ENCODE measurements at regions not wholly inside any gene's neighbourhood (a gene's known extent, or its start where the extent isn't known, plus 50 kb on each side); places are given as distances from the start of the nearest gene placed in this dataset.

- no peaks in the 10 kb centered on the region for H3K9me3 ChIP-seq
- DNase-seq (ENCODE audit: extremely low spot score), result no peak
- H3K27me3 ChIP-seq, result no peaks in the 10 kb centered on the region
- no peaks in the 10 kb centered on the region for H3K36me3 ChIP-seq
- no peaks in the 10 kb centered on the region for H3K4me1 ChIP-seq
- no peak overlapping the region for H3K27ac ChIP-seq (replicated peaks in 1 of 4)
- TF ChIP-seq POLR2AphosphoS5 (IDR thresholded peaks at IDR 0.05) (no peak), POLR2A (IDR thresholded peaks at IDR 0.05; ENCODE audit: low read depth) (no peak), EP300 (IDR thresholded peaks at IDR 0.05) (no peak)
- intact Hi-C loops (cut with DNase I), result no loop called here
- no peak overlapping the region for H3K4me3 ChIP-seq
- WGBS, result 100% methylated on average over 3 of the region's 15 CpGs
These were observed 141.3 kb downstream of the CYB561 start for GRCh38 chr17:63304704-63305261.

GRCh38 chr17:63305857-63306256 lies 140.2 kb downstream of the CYB561 start:
- no peak for DNase-seq (ENCODE audit: extremely low spot score)
- intact Hi-C loops (cut with DNase I), result no loop called here
- no peak overlapping the region for H3K27ac ChIP-seq (replicated peaks in 1 of 4)
- TF ChIP-seq POLR2AphosphoS5 (IDR thresholded peaks at IDR 0.05), result no peak
- no peak for TF ChIP-seq POLR2A (IDR thresholded peaks at IDR 0.05; ENCODE audit: low read depth)
- no peak for TF ChIP-seq EP300 (IDR thresholded peaks at IDR 0.05)
- TF ChIP-seq, protein P1, sequence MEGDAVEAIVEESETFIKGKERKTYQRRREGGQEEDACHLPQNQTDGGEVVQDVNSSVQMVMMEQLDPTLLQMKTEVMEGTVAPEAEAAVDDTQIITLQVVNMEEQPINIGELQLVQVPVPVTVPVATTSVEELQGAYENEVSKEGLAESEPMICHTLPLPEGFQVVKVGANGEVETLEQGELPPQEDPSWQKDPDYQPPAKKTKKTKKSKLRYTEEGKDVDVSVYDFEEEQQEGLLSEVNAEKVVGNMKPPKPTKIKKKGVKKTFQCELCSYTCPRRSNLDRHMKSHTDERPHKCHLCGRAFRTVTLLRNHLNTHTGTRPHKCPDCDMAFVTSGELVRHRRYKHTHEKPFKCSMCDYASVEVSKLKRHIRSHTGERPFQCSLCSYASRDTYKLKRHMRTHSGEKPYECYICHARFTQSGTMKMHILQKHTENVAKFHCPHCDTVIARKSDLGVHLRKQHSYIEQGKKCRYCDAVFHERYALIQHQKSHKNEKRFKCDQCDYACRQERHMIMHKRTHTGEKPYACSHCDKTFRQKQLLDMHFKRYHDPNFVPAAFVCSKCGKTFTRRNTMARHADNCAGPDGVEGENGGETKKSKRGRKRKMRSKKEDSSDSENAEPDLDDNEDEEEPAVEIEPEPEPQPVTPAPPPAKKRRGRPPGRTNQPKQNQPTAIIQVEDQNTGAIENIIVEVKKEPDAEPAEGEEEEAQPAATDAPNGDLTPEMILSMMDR (IDR thresholded peaks at IDR 0.05), result no peak
- no peaks in the 10 kb centered on the region for H3K36me3 ChIP-seq
- no peaks in the 10 kb centered on the region for H3K9me3 ChIP-seq
- 95% methylated on average over 7 of the region's 7 CpGs for WGBS
- no peaks in the 10 kb centered on the region for H3K27me3 ChIP-seq
- H3K4me1 ChIP-seq, result no peaks in the 10 kb centered on the region
- no peak overlapping the region for H3K4me3 ChIP-seq

DNA sequence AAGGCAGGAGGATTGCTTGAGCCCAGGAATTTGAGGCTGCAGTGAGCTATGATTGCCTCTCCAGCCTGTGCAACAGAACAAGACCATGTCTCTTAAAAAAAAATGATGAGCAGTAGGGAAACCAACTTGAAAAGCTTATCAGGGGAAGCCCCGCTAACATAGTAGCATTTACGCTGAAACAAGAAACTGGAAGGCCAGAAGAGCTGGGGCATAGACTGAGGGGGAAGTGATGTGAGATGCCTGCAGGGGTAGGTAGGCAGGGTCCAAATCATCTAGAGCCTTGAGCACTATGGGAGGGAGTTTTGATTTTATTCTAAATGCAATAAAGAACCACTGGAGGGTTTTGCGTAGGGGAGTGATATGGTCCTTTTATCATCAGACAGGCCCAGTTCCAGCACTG lies 139.3 kb downstream of the CYB561 start:
- no peaks in the 10 kb centered on the region for H3K27me3 ChIP-seq
- TF ChIP-seq POLR2A (IDR thresholded peaks at IDR 0.05; ENCODE audit: low read depth) (no peak), EP300 (IDR thresholded peaks at IDR 0.05) (no peak), POLR2AphosphoS5 (IDR thresholded peaks at IDR 0.05) (no peak)
- TF ChIP-seq, protein P1 (IDR thresholded peaks at IDR 0.05), result no peak
- intact Hi-C loops (cut with DNase I), result no loop called here
- H3K4me1 ChIP-seq, result no peaks in the 10 kb centered on the region
- WGBS, result 100% methylated on average over 3 of the region's 3 CpGs
- H3K27ac ChIP-seq (replicated peaks in 1 of 4), result no peak overlapping the region
- H3K4me3 ChIP-seq, result no peak overlapping the region
- H3K9me3 ChIP-seq, result no peaks in the 10 kb centered on the region
- no peaks in the 10 kb centered on the region for H3K36me3 ChIP-seq
- DNase-seq (ENCODE audit: extremely low spot score), result no peak

- intact Hi-C loops (cut with DNase I), result no loop called here
- Histone ChIP-seq H3K27ac (replicated peaks in 1 of 4) (no peak overlapping the region), H3K4me3 (no peak overlapping the region), H3K27me3 (no peaks in the 10 kb centered on the region), H3K9me3 (no peaks in the 10 kb centered on the region), H3K36me3 (no peaks in the 10 kb centered on the region), H3K4me1 (no peaks in the 10 kb centered on the region)
- TF ChIP-seq POLR2A (IDR thresholded peaks at IDR 0.05; ENCODE audit: low read depth) (no peak), EP300 (IDR thresholded peaks at IDR 0.05) (no peak), POLR2AphosphoS5 (IDR thresholded peaks at IDR 0.05) (no peak)
- TF ChIP-seq, protein P1 (IDR thresholded peaks at IDR 0.05), result no peak
- DNase-seq (ENCODE audit: extremely low spot score), result no peak
- WGBS, result 100% methylated on average over 1 of the region's 1 CpG
These were observed 137.8 kb downstream of the CYB561 start for GRCh38 chr17:63308272-63308671.

GRCh38 chr17:63309021-63309420 lies 137.1 kb downstream of the CYB561 start:
- intact Hi-C loops (cut with DNase I), result no loop called here
- DNase-seq (ENCODE audit: extremely low spot score), result no peak
- WGBS, result 57% methylated on average over 2 of the region's 2 CpGs
- TF ChIP-seq, protein P1 (IDR thresholded peaks at IDR 0.05), result no peak
- TF ChIP-seq POLR2AphosphoS5 (IDR thresholded peaks at IDR 0.05) (no peak), EP300 (IDR thresholded peaks at IDR 0.05) (no peak), POLR2A (IDR thresholded peaks at IDR 0.05; ENCODE audit: low read depth) (no peak)
- H3K36me3 ChIP-seq, result no peaks in the 10 kb centered on the region
- no peak overlapping the region for H3K27ac ChIP-seq (replicated peaks in 1 of 4)
- no peaks in the 10 kb centered on the region for H3K9me3 ChIP-seq
- no peaks in the 10 kb centered on the region for H3K27me3 ChIP-seq
- H3K4me3 ChIP-seq, result no peak overlapping the region
- H3K4me1 ChIP-seq, result no peaks in the 10 kb centered on the region
